NCI-H2081 (cell line): ENCODE measurements at regions not wholly inside any gene's neighbourhood (a gene's known extent, or its start where the extent isn't known, plus 50 kb on each side); places are given as distances from the start of the nearest gene placed in this dataset.

Source experiments
- DNase-seq, 2 experiments: peaks; one replicate each; lab custom pipeline; 2025; lab: John Stamatoyannopoulos, UW

DNA sequence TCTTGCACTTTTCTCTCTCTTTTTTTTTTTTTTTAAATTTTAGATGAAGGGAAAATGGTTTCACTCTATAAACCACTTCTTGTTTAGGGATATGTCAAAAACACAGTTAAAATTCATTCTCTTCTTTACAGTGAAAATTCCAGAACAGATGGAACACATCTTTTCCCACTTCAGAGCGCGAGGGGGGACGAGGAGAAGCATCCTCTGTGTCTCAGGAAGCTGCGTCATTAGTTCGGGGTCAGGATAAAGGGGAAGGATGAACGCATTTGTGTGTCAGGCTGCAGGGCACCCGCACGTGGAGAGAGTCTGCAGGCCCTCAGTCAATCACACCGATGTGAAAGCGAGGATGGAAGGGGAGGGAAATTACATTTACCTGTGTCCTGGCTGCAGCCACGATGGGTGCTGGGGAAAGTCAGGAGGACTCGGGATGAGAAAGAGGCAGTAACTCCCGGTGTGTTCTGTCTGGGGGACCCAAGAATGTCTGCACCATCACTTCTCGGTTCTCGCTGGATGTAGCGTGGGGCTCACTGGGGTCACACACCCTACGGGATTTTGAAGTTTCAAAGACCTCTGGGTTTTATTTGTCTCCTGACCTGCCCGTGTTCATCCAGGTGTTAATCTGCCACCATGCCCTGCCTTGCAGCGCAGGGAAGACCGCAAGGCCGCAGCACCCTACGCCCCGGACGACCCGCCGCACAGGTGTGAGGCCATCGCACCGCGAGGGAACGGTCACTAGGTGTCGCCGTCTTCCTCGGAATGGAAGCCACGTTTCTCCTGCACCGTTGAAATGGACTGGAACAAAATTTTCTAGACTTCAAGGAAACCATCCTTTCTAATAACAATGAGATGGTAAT lies 66.7 kb upstream of the PITRM1 start:
- DNase-seq, result peak; percentile 21 to 35

DNA sequence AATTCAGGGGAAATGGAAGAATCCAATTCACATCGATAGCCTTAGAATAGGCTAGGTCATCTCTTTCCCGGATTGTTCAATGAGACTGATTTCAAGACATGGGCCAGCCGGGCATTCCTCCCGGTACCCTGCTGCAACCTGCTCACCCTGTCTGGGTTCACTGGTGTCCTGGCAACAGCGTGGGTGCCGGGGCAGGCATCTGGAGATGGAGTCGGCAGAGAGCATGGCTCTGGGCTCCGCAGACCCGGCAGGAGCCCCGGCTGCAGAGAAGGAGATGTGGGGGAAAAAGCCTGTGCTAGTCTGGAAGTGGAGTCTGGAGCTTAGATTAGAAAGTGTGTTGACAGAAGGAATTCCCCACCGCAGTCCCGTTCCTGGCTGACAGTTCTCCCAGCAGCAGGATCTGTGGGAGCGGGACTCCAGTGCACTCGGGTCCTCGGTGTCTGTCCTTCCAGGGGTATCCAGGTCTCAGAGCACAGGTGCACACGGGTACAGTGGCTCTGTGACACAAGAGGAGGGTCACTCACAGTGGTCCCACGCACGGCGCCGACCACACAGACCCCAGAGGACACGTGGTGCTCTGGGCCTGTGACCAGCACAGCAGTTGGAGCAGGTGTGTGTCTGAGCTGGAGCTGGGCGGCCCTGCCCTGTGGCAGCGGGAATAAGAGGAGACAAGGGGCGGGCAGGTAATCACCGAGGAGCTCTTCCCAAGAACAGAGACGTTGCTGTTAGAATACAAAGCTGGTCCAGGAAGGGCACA lies 65.7 kb upstream of the PITRM1 start:
- no peak for DNase-seq

DNA sequence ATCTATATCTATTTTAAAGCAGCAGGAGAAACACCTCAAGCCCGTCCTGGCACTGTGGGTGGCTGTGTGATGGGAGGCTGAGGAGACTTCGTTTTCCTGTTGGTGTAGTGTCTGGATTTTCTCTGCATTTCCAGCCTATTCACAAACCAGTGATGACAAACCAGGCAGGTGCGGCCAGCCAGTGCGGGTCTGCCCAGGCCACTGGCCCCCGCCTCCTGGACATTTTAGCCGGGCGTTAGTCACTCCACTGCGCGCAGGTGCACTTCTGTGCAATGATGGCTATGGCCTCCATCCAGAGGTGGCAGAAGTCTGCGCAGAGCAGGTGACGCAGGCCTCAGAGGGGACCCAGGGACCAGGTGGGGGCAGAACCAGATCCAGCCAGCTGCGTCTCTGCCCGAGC lies 64.9 kb upstream of the PITRM1 start:
- DNase-seq, result no peak

DNA sequence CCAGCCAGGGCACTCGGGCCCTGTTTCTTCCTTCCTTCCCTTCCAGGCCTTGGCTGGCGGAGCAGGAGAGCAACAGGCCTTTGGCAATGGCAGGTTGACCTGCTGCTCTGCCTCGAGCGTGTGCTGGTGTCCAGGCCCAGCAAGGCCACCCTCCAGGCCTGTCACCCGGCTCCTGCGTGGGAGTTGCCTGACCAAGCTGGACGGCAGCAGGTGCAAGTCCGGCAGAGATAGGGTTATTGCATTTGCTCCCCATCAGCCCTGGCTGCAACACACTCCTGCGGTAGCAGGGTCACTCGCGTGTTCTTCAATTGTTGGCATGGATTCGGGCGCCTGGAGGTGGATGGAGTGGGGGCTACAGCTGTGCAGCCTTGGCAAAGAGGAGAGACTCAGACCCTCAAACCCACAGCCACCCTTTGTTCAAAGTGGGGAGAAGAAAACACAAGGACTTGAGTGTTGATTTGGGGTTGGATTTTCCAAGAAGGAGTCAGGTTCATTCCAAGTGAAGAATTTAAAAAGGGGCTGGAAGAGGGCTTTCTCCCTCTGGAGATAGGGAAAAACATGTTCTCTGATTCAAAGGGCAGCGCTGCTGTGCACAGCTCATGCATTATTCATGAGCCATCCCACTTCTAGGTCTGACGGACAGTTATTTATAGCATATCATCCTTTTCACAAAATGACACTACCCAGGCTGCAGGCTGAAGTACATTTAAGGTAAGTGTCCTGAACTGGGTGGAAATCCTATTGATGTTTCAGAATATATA lies 64.2 kb upstream of the PITRM1 start:
- DNase-seq, result no peak

DNA sequence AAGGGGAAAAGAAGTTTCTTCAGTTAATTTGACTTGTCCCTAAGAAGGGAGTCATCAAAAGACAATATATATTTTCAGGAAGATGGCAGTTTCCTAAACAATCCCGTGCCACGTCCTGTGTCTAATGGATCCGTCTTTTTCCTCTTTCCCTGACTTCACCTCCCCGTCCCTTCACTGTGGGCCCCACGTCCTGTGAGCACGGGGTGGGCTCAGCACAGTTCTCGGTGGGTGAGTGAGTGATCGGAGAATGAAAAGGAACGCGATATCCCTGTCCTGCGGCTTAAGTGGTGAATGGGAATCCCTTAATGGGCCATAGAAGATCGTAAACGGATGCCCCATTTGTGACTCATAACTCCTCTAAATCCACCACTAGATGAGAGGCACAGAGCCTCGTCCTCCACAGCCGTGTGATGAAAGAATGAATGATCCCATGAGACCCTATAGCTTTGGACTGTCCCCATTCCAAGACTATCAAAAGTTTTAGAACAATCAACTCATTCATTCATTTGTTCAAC lies 63.5 kb upstream of the PITRM1 start:
- DNase-seq, result no peak

DNA sequence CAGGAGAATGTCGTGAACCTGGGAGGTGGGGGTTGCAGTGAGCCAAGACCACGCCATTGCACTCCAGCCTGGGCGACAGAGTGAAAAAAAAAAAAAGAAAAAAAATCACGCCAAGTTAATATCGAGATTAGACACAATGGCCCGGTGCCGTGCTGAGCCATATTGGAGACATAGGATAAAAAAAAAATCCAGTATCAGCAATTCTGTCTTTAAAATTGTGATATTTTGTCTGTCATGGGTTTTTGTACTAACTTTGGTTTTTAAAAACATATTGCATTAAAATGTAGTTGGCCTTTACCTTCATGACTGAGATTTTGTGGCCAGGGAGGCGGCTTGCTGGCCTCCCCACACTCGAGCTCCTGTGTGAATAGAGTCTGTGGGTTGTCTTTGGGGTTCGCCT lies 62.8 kb upstream of the PITRM1 start:
- DNase-seq, result no peak

DNA sequence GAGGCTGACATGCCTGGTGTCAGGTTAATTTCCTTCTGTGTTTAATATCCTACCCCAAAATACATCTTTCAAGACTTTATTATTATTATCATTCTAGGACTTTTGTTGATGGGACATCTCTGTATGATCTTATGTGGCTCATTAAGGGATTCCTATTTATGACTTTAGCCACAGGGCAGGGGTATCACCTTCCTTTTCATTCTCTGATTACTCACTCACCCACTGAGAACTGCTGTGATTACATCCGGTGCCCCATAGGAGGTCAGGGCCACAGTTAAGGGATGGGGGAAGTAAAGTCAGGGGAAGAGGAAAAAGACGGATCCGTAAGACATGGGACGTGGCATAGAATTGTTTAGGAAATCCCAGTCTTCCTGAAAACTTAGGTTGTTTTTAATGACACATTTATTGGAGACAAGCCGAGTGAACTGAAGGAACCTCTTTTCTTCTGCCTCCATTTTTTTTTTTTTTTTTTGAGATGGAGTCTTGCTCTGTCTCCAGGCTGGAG lies 61.0 kb upstream of the PITRM1 start:
- DNase-seq, result no peak

DNA sequence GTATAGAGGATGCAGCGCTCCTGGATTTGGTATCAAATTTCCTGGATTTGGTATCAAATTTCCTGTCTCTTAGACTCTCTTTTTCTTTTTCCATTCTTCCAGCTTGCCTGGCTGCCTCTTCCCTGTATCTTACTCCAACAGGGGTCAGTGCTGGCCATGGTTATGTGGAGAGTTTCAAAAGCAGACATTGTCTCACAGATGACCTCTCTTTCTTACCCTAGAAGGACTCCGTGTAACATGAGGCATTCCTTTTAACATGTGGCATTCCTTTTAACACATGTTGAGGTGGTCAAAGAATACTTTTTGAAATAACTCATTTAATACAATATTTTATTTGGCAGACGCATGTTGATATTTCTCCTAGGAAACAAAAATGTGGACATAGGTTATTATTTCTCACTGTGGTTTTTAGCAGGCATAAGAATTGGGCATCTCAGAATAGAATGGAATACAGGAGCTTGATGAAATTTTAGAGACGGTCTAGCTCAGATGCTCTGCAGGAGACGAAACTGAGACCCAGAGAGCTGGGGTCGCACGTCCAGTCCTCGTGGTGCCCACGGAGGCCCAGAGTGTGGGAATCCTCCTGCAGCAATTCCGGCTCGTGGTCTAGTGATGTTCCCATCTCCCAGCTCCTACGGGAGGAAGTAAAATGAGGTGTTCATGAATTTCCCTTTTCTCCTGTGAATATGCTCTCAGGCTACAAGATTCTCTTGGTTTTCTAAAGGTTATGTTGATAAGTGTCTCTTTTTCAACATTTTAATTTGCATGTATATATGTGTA lies 59.6 kb upstream of the PITRM1 start:
- DNase-seq, result no peak

DNA sequence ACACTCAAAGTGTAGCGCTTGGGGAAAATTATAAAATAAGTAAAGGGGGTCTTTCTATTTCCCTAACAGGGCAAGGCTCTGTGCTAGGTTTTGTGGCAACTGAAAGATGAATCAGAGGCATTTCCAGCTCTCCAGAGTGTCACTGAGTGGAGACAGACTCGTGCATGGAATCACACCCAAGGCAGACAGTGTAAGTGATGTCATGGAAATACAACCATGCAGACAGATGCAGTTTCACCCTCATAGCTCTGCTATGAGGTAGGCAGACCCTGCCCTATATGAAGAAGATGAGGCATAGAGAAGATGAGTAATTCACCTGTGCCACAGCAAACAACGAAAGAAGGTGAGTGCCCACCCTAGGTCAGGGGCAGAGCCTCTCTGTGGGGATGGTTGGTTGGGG lies 57.2 kb upstream of the PITRM1 start:
- DNase-seq, result no peak

DNA sequence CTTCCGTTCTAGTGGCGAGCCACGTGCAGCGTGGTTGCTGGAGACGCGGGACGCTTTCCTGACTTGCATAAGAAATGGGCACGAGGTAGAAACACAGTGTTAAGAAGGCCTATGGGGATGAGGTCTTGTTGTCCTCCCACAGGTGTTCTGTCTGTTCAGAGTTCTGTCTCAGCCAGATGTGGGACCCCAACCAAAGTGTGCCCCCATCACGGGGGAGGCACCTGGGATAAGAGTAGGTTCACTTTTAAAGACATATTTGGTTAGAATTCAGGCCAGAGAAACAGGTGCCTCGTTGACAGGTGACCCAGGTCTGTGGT lies 56.0 kb upstream of the PITRM1 start:
- DNase-seq, result no peak

DNA sequence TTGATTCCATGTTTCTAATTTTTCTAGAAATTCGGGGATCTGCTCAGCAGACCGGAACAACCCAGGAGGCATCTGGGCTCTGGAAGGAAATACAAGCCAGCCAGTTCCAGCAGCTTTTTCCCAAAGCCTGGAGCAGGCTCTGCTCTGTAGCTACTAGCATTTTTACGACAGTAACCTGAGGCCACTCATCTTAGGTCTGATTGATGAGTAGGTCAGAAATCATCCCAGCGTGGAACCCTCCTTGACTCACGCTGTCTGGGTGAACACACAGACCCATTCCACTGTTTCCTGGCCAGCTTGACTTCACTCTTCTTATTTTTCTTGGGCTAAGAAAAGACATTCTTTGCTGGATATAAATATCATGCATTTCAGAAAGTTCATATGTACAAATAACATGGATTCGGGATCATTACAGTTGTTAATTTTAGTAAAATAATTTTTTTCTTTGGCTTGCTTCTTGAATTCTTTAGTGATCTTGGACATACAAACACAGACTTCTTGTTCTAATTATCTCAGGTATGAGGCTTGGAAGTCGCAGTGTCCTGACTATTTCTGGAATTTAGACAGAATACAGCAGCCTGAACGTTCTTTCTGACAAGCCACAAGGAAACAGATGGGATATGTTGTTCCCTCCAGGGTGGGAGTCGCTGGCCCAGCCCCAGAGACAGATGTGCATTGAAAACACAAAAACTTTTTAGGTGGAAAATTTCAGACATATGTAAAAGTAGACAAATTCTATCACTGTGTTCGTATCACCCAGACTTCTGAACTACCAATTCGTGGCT lies 54.6 kb upstream of the PITRM1 start:
- no peak for DNase-seq

DNA sequence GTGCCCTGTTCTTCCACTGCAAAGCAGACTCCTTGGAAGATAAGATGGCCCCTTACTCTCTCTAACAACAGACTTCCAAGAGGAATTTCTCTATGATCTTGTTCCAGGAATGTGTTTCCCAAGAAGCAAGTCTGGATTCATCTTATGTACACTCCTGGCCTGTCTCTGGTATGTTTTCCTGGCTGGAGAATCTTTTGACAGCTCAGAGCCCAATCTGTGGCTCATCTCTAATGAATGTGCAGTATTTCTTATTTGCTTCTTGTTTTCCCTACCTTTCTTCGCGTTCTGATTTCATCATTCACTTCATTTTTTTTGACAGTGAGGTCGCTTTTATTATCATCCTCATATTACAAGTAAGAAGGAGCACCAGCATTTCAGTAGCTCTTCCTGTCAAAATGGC lies 53.0 kb upstream of the PITRM1 start:
- DNase-seq, result no peak

DNA sequence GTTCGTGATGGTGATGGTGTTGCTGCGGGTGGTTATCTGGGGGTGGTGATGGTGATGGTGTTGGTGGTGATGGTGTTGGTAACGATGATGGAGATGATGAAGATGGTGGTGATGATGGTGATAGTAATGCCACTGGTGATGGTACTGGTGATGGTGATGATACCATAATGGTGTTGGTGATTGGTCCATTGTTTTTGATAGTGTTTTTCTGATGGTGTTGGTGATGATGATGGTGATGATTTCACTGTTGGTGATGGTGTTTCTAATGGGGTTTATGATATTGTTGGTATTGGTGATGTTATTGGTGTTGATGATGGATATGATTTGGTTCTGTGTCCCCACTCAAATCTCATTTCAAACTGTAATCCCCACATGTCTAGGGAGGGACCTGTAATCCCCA lies 51.7 kb upstream of the PITRM1 start:
- DNase-seq, result no peak

DNA sequence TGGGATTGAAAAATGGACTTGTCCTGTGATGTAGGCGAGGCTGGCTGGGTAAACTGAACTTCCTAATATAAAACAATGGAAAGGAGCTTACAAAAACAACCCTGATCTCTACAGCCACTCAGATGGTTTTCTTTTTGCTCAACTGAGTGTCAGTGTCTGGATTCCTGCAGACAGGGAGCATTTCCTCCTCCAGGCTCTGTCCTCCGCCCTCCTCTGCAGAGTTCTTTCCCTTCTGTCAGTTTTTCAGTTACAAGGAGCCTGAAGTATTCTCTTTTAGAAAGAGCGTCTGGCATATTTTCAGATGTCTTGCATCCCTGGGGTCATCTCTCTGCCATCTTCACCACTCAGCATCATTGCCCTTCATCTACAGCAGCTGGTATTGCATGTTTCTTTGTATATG lies 50.0 kb upstream of the PITRM1 start:
- no peak for DNase-seq
